ENCODE measurements at regions not wholly inside any gene's neighbourhood (a gene's known extent, or its start where the extent isn't known, plus 50 kb on each side); places are given as distances from the start of the nearest gene placed in this dataset.
A peak's percentile ranks its signal among the peaks of the same experiment; 100 is the strongest.

DNA sequence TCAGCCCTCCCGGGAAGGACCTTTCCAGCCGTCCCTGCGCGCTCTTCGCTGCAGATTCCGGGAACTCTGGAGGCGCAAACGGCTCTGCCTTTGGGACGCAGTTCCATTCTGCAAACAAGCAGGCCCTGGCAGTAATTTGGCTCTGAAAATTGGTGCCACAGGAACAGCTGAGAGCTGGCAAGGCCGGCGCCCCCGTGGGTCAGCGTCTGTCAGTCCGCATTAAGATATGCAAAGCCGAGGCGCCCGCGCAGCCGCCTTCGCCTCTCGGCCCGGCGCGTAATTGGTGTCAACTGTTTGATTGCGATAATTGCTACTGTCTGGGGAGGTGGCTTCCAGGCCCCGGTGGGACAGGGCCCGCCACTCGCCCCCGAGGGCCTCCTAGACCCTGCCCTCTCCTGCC lies 73.6 kb downstream of the NCR2 start:
- no peak overlapping the region for H3K9ac ChIP-seq
- H3K9me3 ChIP-seq (ENCODE audit: low read depth): no peaks in the 10 kb centered on the region
- no peak overlapping the region for H3K4me3 ChIP-seq
- H3F3A ChIP-seq (ENCODE audit: insufficient read depth): no peaks in the 10 kb centered on the region
- no peaks in the 10 kb centered on the region for H3K79me2 ChIP-seq (ENCODE audit: insufficient read depth)
- peaks cover 42% of the 10 kb centered on the region for H3K27me3 ChIP-seq (replicated peaks; ENCODE audit: insufficient read depth)
- H3K4me1 ChIP-seq (ENCODE audit: insufficient read depth): no peaks in the 10 kb centered on the region
- H2AFZ ChIP-seq: no peak overlapping the region
- no peak overlapping the region for H3K4me2 ChIP-seq (ENCODE audit: unreplicated experiment)
- H3K9me2 ChIP-seq (ENCODE audit: insufficient read depth): no peaks in the 10 kb centered on the region
- no peaks in the 10 kb centered on the region for H3K36me3 ChIP-seq (ENCODE audit: low read depth)
- H4K20me1 ChIP-seq (ENCODE audit: insufficient read depth): no peaks in the 10 kb centered on the region
- in situ Hi-C loops (cut with MboI): loop anchor here (25.0 kb wide), 1 partner anchor 178 kb away; no protein-coding TSS in a partner anchor
- no peak overlapping the region for H3K27ac ChIP-seq
- WGBS, 2 experiments (ENCODE audit: low coverage in 1 of 2, low lambda C conversion rate in 2 of 2, missing lambda C conversion rate in 2 of 2): 50 to 57% methylated on average over 24 to 29 of the region's 29 CpGs
- no peak for TF ChIP-seq EZH2phosphoT487 (IDR thresholded peaks at IDR 0.05; ENCODE audit: insufficient read depth, low read depth)
- no peak for TF ChIP-seq EZH2 (IDR thresholded peaks at IDR 0.05; ENCODE audit: insufficient read depth, poor library complexity, severe bottlenecking)
- no peak for DNase-seq

DNA sequence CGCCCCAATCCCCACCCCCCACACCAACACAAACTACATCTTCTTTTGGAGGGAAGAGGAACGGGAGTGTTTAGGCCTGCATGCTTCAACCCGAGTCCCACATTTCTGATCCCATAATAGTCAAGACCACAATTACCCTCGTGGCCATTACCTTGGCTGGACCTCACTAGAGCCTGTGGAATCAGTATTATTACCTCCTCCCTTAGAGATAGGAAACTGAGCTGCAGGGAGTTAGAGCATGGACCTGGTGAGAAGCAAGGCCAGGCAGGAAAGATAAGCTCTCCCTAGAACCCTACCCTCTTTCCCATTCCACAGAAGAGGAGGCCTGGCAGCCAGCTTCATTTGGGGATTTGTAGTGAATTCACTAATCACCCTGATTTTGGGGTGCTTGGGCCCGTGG lies 74.1 kb downstream of the NCR2 start:
- no peaks in the 10 kb centered on the region for H3K9me3 ChIP-seq (ENCODE audit: low read depth)
- no peak overlapping the region for H3K4me2 ChIP-seq (ENCODE audit: unreplicated experiment)
- H3K4me3 ChIP-seq: no peak overlapping the region
- H2AFZ ChIP-seq: no peak overlapping the region
- TF ChIP-seq EZH2phosphoT487 (IDR thresholded peaks at IDR 0.05; ENCODE audit: insufficient read depth, low read depth) (no peak), EZH2 (IDR thresholded peaks at IDR 0.05; ENCODE audit: insufficient read depth, poor library complexity, severe bottlenecking) (no peak)
- no peaks in the 10 kb centered on the region for H3K4me1 ChIP-seq (ENCODE audit: insufficient read depth)
- no peak for DNase-seq
- H4K20me1 ChIP-seq (ENCODE audit: insufficient read depth): no peaks in the 10 kb centered on the region
- peaks cover 43% of the 10 kb centered on the region for H3K27me3 ChIP-seq (replicated peaks; ENCODE audit: insufficient read depth)
- no peaks in the 10 kb centered on the region for H3K36me3 ChIP-seq (ENCODE audit: low read depth)
- in situ Hi-C loops (cut with MboI): loop anchor here (25.0 kb wide), 1 partner anchor 178 kb away; no protein-coding TSS in a partner anchor
- H3K79me2 ChIP-seq (ENCODE audit: insufficient read depth): no peaks in the 10 kb centered on the region
- 48 to 50% methylated on average over 5 of the region's 5 CpGs for WGBS, 2 experiments (ENCODE audit: low coverage in 1 of 2, low lambda C conversion rate in 2 of 2, missing lambda C conversion rate in 2 of 2)
- no peak overlapping the region for H3K9ac ChIP-seq
- H3K27ac ChIP-seq: no peak overlapping the region
- H3K9me2 ChIP-seq (ENCODE audit: insufficient read depth): no peaks in the 10 kb centered on the region
- H3F3A ChIP-seq (ENCODE audit: insufficient read depth): no peaks in the 10 kb centered on the region

DNA sequence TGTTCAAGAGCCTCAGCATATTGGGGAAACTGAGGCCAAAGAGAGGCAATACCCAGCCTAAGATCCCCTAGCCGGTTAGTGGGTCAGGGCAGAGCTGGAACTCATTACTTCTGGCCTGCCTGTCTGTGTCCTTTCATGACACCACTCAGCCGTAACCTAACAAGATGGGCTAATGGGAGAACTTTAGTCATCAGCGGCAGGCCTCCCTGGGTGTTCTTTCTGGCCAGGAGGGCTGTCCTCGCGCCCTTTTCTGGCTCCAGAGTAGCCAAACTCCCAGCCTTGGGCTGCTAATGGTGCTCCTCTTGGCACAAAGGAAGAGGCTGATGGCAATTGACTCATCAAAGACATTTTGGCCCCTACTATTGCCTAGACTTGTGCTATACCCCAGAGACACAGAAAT lies 76.6 kb downstream of the NCR2 start:
- no peaks in the 10 kb centered on the region for H4K20me1 ChIP-seq (ENCODE audit: insufficient read depth)
- H3K4me3 ChIP-seq: no peak overlapping the region
- no peak overlapping the region for H3K27ac ChIP-seq
- H3K9ac ChIP-seq: no peak overlapping the region
- H3F3A ChIP-seq (ENCODE audit: insufficient read depth): no peaks in the 10 kb centered on the region
- peak; percentile 15 for DNase-seq
- H3K79me2 ChIP-seq (ENCODE audit: insufficient read depth): no peaks in the 10 kb centered on the region
- H3K9me3 ChIP-seq (ENCODE audit: low read depth): no peaks in the 10 kb centered on the region
- TF ChIP-seq EZH2phosphoT487 (IDR thresholded peaks at IDR 0.05; ENCODE audit: insufficient read depth, low read depth) (no peak), EZH2 (IDR thresholded peaks at IDR 0.05; ENCODE audit: insufficient read depth, poor library complexity, severe bottlenecking) (no peak)
- WGBS, 2 experiments (ENCODE audit: low coverage in 1 of 2, low lambda C conversion rate in 2 of 2, missing lambda C conversion rate in 2 of 2): 24 to 41% methylated on average over 5 of the region's 5 CpGs
- in situ Hi-C loops (cut with MboI): loop anchor here (25.0 kb wide), 1 partner anchor 175 kb away; no protein-coding TSS in a partner anchor
- no peaks in the 10 kb centered on the region for H3K4me1 ChIP-seq (ENCODE audit: insufficient read depth)
- no peaks in the 10 kb centered on the region for H3K9me2 ChIP-seq (ENCODE audit: insufficient read depth)
- H3K27me3 ChIP-seq (replicated peaks; ENCODE audit: insufficient read depth): peaks cover 66% of the 10 kb centered on the region
- no peak overlapping the region for H2AFZ ChIP-seq
- no peaks in the 10 kb centered on the region for H3K36me3 ChIP-seq (ENCODE audit: low read depth)
- no peak overlapping the region for H3K4me2 ChIP-seq (ENCODE audit: unreplicated experiment)

DNA sequence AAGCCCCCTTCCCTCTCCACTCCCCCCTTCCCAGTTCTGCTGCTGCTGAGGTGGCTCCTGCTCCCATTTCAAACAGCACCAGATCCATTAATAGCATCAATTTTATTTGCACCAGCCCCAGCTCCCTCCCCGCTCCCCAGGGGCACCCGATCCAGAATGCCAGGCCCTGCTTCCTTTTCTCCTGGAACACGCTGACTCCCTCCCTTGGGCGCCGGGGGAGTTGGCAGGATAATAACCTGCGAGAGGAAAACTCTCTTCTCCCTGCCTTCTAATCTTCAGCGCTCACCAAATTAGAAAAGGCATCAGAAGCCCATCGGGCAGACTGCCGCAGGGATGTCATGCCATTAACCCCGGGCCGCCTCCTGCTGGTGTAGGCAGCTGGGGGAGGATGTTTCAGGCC lies 77.8 kb downstream of the NCR2 start:
- H3K27ac ChIP-seq: no peak overlapping the region
- no peak overlapping the region for H2AFZ ChIP-seq
- peaks cover 73% of the 10 kb centered on the region for H3K27me3 ChIP-seq (replicated peaks; ENCODE audit: insufficient read depth)
- DNase-seq: no peak
- H3K4me1 ChIP-seq (ENCODE audit: insufficient read depth): no peaks in the 10 kb centered on the region
- no peaks in the 10 kb centered on the region for H3K36me3 ChIP-seq (ENCODE audit: low read depth)
- H3K9ac ChIP-seq: no peak overlapping the region
- WGBS, 2 experiments (ENCODE audit: low coverage in 1 of 2, low lambda C conversion rate in 2 of 2, missing lambda C conversion rate in 2 of 2): 58 to 76% methylated on average over 7 to 11 of the region's 11 CpGs
- TF ChIP-seq EZH2phosphoT487 (IDR thresholded peaks at IDR 0.05; ENCODE audit: insufficient read depth, low read depth): no peak
- TF ChIP-seq EZH2 (IDR thresholded peaks at IDR 0.05; ENCODE audit: insufficient read depth, poor library complexity, severe bottlenecking): no peak
- no peaks in the 10 kb centered on the region for H3F3A ChIP-seq (ENCODE audit: insufficient read depth)
- in situ Hi-C loops (cut with MboI): loop anchor here (25.0 kb wide), 1 partner anchor 174 kb away; no protein-coding TSS in a partner anchor
- H3K4me3 ChIP-seq: no peak overlapping the region
- no peaks in the 10 kb centered on the region for H3K79me2 ChIP-seq (ENCODE audit: insufficient read depth)
- H4K20me1 ChIP-seq (ENCODE audit: insufficient read depth): no peaks in the 10 kb centered on the region
- H3K4me2 ChIP-seq (ENCODE audit: unreplicated experiment): no peak overlapping the region
- no peaks in the 10 kb centered on the region for H3K9me3 ChIP-seq (ENCODE audit: low read depth)
- H3K9me2 ChIP-seq (ENCODE audit: insufficient read depth): no peaks in the 10 kb centered on the region

DNA sequence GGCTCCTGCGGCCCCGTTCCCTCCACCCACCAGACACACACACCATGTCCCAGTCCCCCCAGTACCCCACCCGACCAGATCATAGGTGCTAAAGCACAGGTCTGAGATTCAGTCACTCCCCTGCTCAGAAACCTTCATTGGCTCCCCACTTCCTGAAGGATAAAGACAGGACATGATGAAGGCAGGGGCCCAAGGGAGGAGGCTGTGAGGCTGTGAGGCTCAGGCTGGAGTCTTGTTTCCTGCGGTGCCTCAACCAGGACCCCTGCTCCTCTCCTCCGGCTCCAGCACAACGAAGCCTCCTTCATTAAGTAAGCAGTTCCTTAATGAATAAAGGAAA lies 81.1 kb downstream of the NCR2 start:
- TF ChIP-seq EZH2 (IDR thresholded peaks at IDR 0.05; ENCODE audit: insufficient read depth, poor library complexity, severe bottlenecking): no peak
- no peaks in the 10 kb centered on the region for H4K20me1 ChIP-seq (ENCODE audit: insufficient read depth)
- H3K9me3 ChIP-seq (ENCODE audit: low read depth): no peaks in the 10 kb centered on the region
- H3K9me2 ChIP-seq (ENCODE audit: insufficient read depth): no peaks in the 10 kb centered on the region
- no peak overlapping the region for H3K4me2 ChIP-seq (ENCODE audit: unreplicated experiment)
- 51 to 52% methylated on average over 5 to 6 of the region's 6 CpGs for WGBS, 2 experiments (ENCODE audit: low coverage in 1 of 2, low lambda C conversion rate in 2 of 2, missing lambda C conversion rate in 2 of 2)
- no peak overlapping the region for H3K9ac ChIP-seq
- no peaks in the 10 kb centered on the region for H3K36me3 ChIP-seq (ENCODE audit: low read depth)
- peaks cover 67% of the 10 kb centered on the region for H3K27me3 ChIP-seq (replicated peaks; ENCODE audit: insufficient read depth)
- no peak overlapping the region for H3K4me3 ChIP-seq
- H3F3A ChIP-seq (ENCODE audit: insufficient read depth): no peaks in the 10 kb centered on the region
- H3K27ac ChIP-seq: no peak overlapping the region
- H3K4me1 ChIP-seq (ENCODE audit: insufficient read depth): no peaks in the 10 kb centered on the region
- no peaks in the 10 kb centered on the region for H3K79me2 ChIP-seq (ENCODE audit: insufficient read depth)
- no peak for DNase-seq
- in situ Hi-C loops (cut with MboI): loop anchor here (25.0 kb wide), 1 partner anchor 171 kb away; no protein-coding TSS in a partner anchor
- no peak overlapping the region for H2AFZ ChIP-seq
